MM.1S (cell line): ENCODE measurements at regions not wholly inside any gene's neighbourhood (a gene's known extent, or its start where the extent isn't known, plus 50 kb on each side); places are given as distances from the start of the nearest gene placed in this dataset.

Experiments used
- DNase-seq: peaks from one replicate; pipeline ENCODE4 v3.0.0-alpha.2; 2015
- H2AFZ ChIP-seq: fragments of 300-600 bp; sonication (generic); 2 replicates; pipeline ENCODE4 v1.6.0; 2016; ENCODE audit warnings: antibody characterized with exemption, low read length
- H3F3A ChIP-seq: fragments of 300-600 bp; sonication (generic); 2 replicates; pipeline ENCODE4 v1.6.1; 2016; ENCODE audit warnings: mild to moderate bottlenecking, antibody characterized with exemption, low read length, moderate library complexity, mixed read lengths; ENCODE audit not compliant: insufficient read depth
- H3K27ac ChIP-seq: fragments of 300-600 bp; sonication (generic); 2 replicates; pipeline ENCODE4 v1.5.1; 2016; ENCODE audit warnings: mild to moderate bottlenecking, low read length
- H3K27me3 ChIP-seq: fragments of 300-600 bp; sonication (generic); replicated peaks from 2 replicates; pipeline ENCODE4 v1.6.0; 2016; ENCODE audit warnings: low read length; ENCODE audit not compliant: insufficient read depth
- H3K36me3 ChIP-seq: fragments of 300-600 bp; sonication (generic); replicated peaks from 2 replicates; pipeline ENCODE4 v1.6.1; 2016; ENCODE audit warnings: mild to moderate bottlenecking, low read length, mixed read lengths; ENCODE audit not compliant: insufficient read depth
- H3K4me1 ChIP-seq: fragments of 300-600 bp; sonication (generic); 2 replicates; pipeline ENCODE4 v1.6.1; 2016; ENCODE audit warnings: low read length, mixed read lengths
- H3K4me2 ChIP-seq: fragments of 300-600 bp; sonication (generic); 2 replicates; pipeline ENCODE4 v1.6.0; 2016; ENCODE audit warnings: low read depth, low read length
- H3K4me3 ChIP-seq: fragments of 300-600 bp; sonication (generic); 2 replicates; pipeline ENCODE4 v1.5.1; 2016; ENCODE audit warnings: low read length, mixed read lengths
- H3K79me2 ChIP-seq: fragments of 300-600 bp; sonication (generic); 2 replicates; pipeline ENCODE4 v1.6.1; 2016; ENCODE audit warnings: mixed run types, low read length, mixed read lengths
- H3K9ac ChIP-seq: fragments of 300-600 bp; sonication (generic); 2 replicates; pipeline ENCODE4 v1.6.1; 2016; ENCODE audit warnings: low read length, mixed read lengths
- H3K9me2 ChIP-seq: fragments of 300-600 bp; sonication (generic); replicated peaks from 2 replicates; pipeline ENCODE4 v1.6.1; 2016; ENCODE audit warnings: mild to moderate bottlenecking, low read length, mixed read lengths; ENCODE audit not compliant: insufficient read depth
- H3K9me3 ChIP-seq: fragments of 300-600 bp; sonication (generic); replicated peaks from 2 replicates; pipeline ENCODE4 v1.6.1; 2016; ENCODE audit warnings: mild to moderate bottlenecking, low read length, mixed read lengths; ENCODE audit not compliant: insufficient read depth
- H4K20me1 ChIP-seq: fragments of 300-600 bp; sonication (generic); 2 replicates; pipeline ENCODE4 v1.6.1; 2016; ENCODE audit warnings: mild to moderate bottlenecking, low read length, moderate library complexity, mixed read lengths; ENCODE audit not compliant: insufficient read depth
- EZH2 ChIP-seq: fragments of 300-600 bp; sonication (generic); optimal IDR thresholded peaks from 2 replicates; pipeline ENCODE3; 2017; ENCODE audit warnings: low read depth, mild to moderate bottlenecking, antibody characterized with exemption, low read length, mixed read lengths
- EZH2phosphoT487 ChIP-seq: fragments of 300-600 bp; sonication (generic); IDR thresholded peaks from 2 replicates; pipeline ENCODE4 v1.6.1; 2018; ENCODE audit warnings: antibody characterized with exemption, low read length
- TF ChIP-seq, protein P1 (sequence below): fragments of 300-600 bp; sonication (generic); IDR thresholded peaks from 2 replicates; pipeline ENCODE4 v1.5.1; 2016; ENCODE audit warnings: antibody characterized with exemption, low read length, mixed read lengths

DNA sequence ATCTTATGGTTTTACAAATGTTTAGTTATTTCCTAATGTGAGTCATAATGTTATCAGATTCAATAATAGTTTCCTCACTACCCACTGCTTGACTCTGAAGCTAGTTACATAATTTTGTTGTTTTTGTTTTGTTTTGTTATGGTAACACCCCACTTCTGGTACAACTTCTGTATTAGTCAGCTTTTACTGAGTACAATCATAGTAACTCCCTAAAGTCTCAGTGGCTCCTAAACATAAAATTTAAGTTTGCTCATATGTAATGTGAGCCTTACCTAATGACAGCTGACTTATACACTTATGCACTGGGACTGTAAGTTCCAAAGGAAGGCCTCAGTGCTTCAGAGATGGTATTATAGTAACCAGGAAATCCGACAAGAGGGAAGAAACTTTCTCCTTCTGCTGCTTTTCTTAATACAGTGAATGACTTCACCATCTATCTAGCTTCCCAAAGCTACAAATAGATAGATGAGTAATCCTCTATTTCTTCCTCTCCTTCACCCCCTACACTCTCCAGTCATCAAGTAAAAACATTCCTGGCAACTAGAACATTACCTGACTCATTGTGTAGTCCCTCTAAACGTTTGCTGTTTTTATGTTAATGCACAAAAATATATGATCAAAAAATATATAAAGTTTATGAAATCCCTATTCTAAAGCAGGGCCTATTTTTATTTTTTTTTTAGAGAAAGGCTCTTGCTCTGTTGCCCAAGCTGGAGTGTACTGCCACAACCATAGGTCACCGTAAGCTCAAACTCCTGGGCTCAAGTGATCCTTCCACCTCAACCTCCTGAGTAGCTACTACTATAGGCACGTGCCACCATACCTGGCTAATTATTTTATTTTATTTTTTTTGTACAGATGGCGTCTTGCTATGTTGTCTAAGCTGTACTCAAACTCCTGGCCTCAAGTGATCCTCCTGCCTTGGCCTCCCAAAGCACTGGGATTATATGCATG lies 563.0 kb downstream of the SOX6 start:
- Histone ChIP-seq H3K79me2 (no peaks in the 10 kb centered on the region), H3K9ac (no peak overlapping the region), H3K9me2 (no peaks in the 10 kb centered on the region), H3K4me1 (no peaks in the 10 kb centered on the region), H4K20me1 (no peaks in the 10 kb centered on the region), H3K27ac (no peak overlapping the region), H3K9me3 (no peaks in the 10 kb centered on the region), H2AFZ (no peak overlapping the region), H3K36me3 (no peaks in the 10 kb centered on the region), H3K4me3 (no peak overlapping the region), H3F3A (no peaks in the 10 kb centered on the region), H3K27me3 (no peaks in the 10 kb centered on the region), H3K4me2 (no peak overlapping the region)
- no peak for TF ChIP-seq EZH2
- no peak for TF ChIP-seq EZH2phosphoT487
- TF ChIP-seq, protein P1, sequence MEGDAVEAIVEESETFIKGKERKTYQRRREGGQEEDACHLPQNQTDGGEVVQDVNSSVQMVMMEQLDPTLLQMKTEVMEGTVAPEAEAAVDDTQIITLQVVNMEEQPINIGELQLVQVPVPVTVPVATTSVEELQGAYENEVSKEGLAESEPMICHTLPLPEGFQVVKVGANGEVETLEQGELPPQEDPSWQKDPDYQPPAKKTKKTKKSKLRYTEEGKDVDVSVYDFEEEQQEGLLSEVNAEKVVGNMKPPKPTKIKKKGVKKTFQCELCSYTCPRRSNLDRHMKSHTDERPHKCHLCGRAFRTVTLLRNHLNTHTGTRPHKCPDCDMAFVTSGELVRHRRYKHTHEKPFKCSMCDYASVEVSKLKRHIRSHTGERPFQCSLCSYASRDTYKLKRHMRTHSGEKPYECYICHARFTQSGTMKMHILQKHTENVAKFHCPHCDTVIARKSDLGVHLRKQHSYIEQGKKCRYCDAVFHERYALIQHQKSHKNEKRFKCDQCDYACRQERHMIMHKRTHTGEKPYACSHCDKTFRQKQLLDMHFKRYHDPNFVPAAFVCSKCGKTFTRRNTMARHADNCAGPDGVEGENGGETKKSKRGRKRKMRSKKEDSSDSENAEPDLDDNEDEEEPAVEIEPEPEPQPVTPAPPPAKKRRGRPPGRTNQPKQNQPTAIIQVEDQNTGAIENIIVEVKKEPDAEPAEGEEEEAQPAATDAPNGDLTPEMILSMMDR, result no peak
- no peak for DNase-seq

DNA sequence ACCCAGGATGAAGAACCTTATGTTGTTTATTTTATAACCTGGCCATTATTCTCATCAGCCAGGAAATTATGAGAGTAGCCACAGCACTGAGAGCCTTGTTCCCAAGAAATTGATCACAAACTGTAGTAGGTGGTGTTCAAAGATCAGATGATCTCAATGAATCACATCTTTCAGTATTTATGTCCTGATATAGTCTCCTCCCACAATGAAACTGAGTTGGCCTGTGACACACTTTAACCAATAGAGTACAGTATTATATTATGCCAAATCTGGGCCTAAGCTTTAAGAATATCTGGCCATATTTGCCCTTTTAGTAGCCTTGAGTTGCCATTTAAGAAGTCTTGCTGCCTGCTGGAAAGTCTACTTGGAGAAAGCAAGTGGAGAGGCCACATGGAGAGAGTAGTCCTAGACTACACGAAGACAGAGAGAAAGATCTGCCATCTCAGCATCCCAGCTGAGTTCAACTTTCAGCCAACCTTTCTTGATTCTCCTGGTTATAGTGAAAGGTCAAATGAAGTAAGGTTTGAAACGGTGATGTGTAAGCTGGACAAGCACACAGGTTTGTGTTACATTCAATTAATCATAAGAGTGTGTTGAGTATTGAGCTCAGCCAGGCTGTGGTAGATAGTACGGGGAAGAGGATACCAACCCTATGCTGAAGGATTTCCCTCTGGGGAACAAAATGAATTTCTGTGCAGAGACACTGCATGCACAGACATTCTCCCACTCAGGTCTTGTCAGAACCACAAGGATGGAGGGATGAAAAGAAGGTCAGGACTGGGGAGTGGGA lies 561.8 kb downstream of the SOX6 start:
- Histone ChIP-seq H3F3A (no peaks in the 10 kb centered on the region), H3K27me3 (no peaks in the 10 kb centered on the region), H3K79me2 (no peaks in the 10 kb centered on the region), H4K20me1 (no peaks in the 10 kb centered on the region), H3K9ac (no peak overlapping the region), H3K36me3 (no peaks in the 10 kb centered on the region), H2AFZ (no peak overlapping the region), H3K9me2 (no peaks in the 10 kb centered on the region), H3K4me2 (no peak overlapping the region), H3K9me3 (no peaks in the 10 kb centered on the region), H3K4me3 (no peak overlapping the region), H3K4me1 (no peaks in the 10 kb centered on the region), H3K27ac (no peak overlapping the region)
- TF ChIP-seq, protein P1, result no peak
- no peak for TF ChIP-seq EZH2phosphoT487
- no peak for TF ChIP-seq EZH2
- DNase-seq, result no peak

DNA sequence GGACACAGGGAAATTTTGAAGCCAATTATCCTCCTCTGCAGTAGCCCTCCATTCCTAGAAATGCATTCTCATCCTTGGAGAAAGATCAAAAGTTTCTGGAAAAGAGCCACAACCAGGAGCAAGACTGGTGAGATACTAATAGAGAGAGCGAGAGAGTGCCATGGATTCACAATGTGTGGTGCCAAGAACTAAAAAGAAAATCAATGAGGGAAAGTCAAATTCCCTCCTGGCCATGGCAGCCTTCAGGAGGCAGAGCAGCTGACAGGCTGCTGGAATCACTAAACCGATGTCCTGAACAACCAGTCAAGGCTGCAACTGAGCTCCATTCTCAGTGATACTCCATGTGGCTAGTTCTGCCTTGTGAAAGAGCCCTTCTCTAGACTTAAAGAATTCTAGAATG lies 561.0 kb downstream of the SOX6 start:
- DNase-seq, result no peak
- Histone ChIP-seq H3K9me2 (no peaks in the 10 kb centered on the region), H3K4me2 (no peak overlapping the region), H3K27ac (no peak overlapping the region), H3K9ac (no peak overlapping the region), H2AFZ (no peak overlapping the region), H3F3A (no peaks in the 10 kb centered on the region), H3K4me1 (no peaks in the 10 kb centered on the region), H3K4me3 (no peak overlapping the region), H3K9me3 (no peaks in the 10 kb centered on the region), H4K20me1 (no peaks in the 10 kb centered on the region), H3K36me3 (no peaks in the 10 kb centered on the region), H3K27me3 (no peaks in the 10 kb centered on the region), H3K79me2 (no peaks in the 10 kb centered on the region)
- TF ChIP-seq EZH2, result no peak
- no peak for TF ChIP-seq EZH2phosphoT487
